ENCODE measurements at regions not wholly inside any gene's neighbourhood (a gene's known extent, or its start where the extent isn't known, plus 50 kb on each side); places are given as distances from the start of the nearest gene placed in this dataset.
"Not testable (repeated sequence)": the region's sequence is repeated elsewhere in the genome, so short reads cannot be mapped to it uniquely, and the experiment has no call there.

- no peak for DNase-seq
- H3K27ac Mint-ChIP-seq = no peak overlapping the region
- peaks cover 32% of the 10 kb centered on the region for H3K27me3 Mint-ChIP-seq (ENCODE audit: low read depth)
- no peaks in the 10 kb centered on the region for H3K36me3 Mint-ChIP-seq (ENCODE audit: low read depth)
- CTCF ChIA-PET = no interaction called here
- no peak overlapping the region for H3K4me3 Mint-ChIP-seq
- intact Hi-C loops (cut with micrococcal nuclease) = no loop called here
- no peaks in the 10 kb centered on the region for H3K4me1 Mint-ChIP-seq (ENCODE audit: low read depth)
- H3K9me3 Mint-ChIP-seq = no peaks in the 10 kb centered on the region
Observed at GRCh38 chr12:65721541-65722190, 102.6 kb upstream of the HMGA2 start.

GRCh38 chr12:65725376-65725775, 98.9 kb upstream of the HMGA2 start:
- no peaks in the 10 kb centered on the region for H3K36me3 Mint-ChIP-seq (ENCODE audit: low read depth)
- H3K4me3 Mint-ChIP-seq = no peak overlapping the region
- CTCF ChIA-PET = interaction anchor here (0.7 kb wide), 1 partner anchor 412 kb away, joined by 3 read pairs; no protein-coding TSS in a partner anchor
- H3K27ac Mint-ChIP-seq = no peak overlapping the region
- H3K27me3 Mint-ChIP-seq (ENCODE audit: low read depth) = peaks cover 50% of the 10 kb centered on the region
- intact Hi-C loops (cut with micrococcal nuclease) = no loop called here
- peaks cover 8% of the 10 kb centered on the region for H3K4me1 Mint-ChIP-seq (ENCODE audit: low read depth)
- DNase-seq = no peak
- H3K9me3 Mint-ChIP-seq = no peaks in the 10 kb centered on the region

- CTCF ChIA-PET = no interaction called here
- no peak for DNase-seq
- H3K27me3 Mint-ChIP-seq (ENCODE audit: low read depth) = peaks cover 55% of the 10 kb centered on the region
- H3K27ac Mint-ChIP-seq = no peak overlapping the region
- no peak overlapping the region for H3K4me3 Mint-ChIP-seq
- H3K36me3 Mint-ChIP-seq (ENCODE audit: low read depth) = no peaks in the 10 kb centered on the region
- no peaks in the 10 kb centered on the region for H3K9me3 Mint-ChIP-seq
- intact Hi-C loops (cut with micrococcal nuclease) = no loop called here
- H3K4me1 Mint-ChIP-seq (ENCODE audit: low read depth) = peaks cover 8% of the 10 kb centered on the region
Observed at GRCh38 chr12:65728455-65728847, 95.8 kb upstream of the HMGA2 start.

GRCh38 chr12:65728848-65729793, 95.2 kb upstream of the HMGA2 start:
- DNase-seq = peak; percentile 6
- intact Hi-C loops (cut with micrococcal nuclease) = no loop called here
- Mint-ChIP-seq H3K36me3 (ENCODE audit: low read depth) (no peaks in the 10 kb centered on the region), H3K4me1 (ENCODE audit: low read depth) (peaks cover 8% of the 10 kb centered on the region), H3K4me3 (peak overlapping the region; percentile 18), H3K27ac (no peak overlapping the region), H3K27me3 (ENCODE audit: low read depth) (peaks cover 53% of the 10 kb centered on the region), H3K9me3 (no peaks in the 10 kb centered on the region)
- CTCF ChIA-PET = no interaction called here

- intact Hi-C loops (cut with micrococcal nuclease) = no loop called here
- Mint-ChIP-seq H3K27ac (no peak overlapping the region), H3K4me1 (ENCODE audit: low read depth) (peaks cover 8% of the 10 kb centered on the region), H3K4me3 (no peak overlapping the region), H3K27me3 (ENCODE audit: low read depth) (peaks cover 43% of the 10 kb centered on the region), H3K36me3 (ENCODE audit: low read depth) (no peaks in the 10 kb centered on the region), H3K9me3 (no peaks in the 10 kb centered on the region)
- CTCF ChIA-PET = no interaction called here
- no peak for DNase-seq
Observed at GRCh38 chr12:65731771-65732170, 92.5 kb upstream of the HMGA2 start.

GRCh38 chr12:65733643-65734042, 90.6 kb upstream of the HMGA2 start:
- H3K27ac Mint-ChIP-seq; DNase-seq; H3K4me1 Mint-ChIP-seq (ENCODE audit: low read depth); intact Hi-C loops (cut with micrococcal nuclease); H3K4me3 Mint-ChIP-seq; H3K9me3 Mint-ChIP-seq; H3K36me3 Mint-ChIP-seq (ENCODE audit: low read depth): not testable (repeated sequence)
- CTCF ChIA-PET = interaction anchor here (0.6 kb wide), 1 partner anchor 99 kb away, joined by 3 read pairs; no protein-coding TSS in a partner anchor
- H3K27me3 Mint-ChIP-seq (ENCODE audit: low read depth) = peaks cover 34% of the 10 kb centered on the region

- no peak overlapping the region for H3K4me3 Mint-ChIP-seq
- H3K27me3 Mint-ChIP-seq (ENCODE audit: low read depth) = peaks cover 29% of the 10 kb centered on the region
- no peak for DNase-seq
- CTCF ChIA-PET = no interaction called here
- no peak overlapping the region for H3K27ac Mint-ChIP-seq
- peaks cover 3% of the 10 kb centered on the region for H3K4me1 Mint-ChIP-seq (ENCODE audit: low read depth)
- H3K9me3 Mint-ChIP-seq = no peaks in the 10 kb centered on the region
- intact Hi-C loops (cut with micrococcal nuclease) = no loop called here
- H3K36me3 Mint-ChIP-seq (ENCODE audit: low read depth) = no peaks in the 10 kb centered on the region
Observed at GRCh38 chr12:65734226-65734625, 90.1 kb upstream of the HMGA2 start.

- Mint-ChIP-seq H3K27me3 (ENCODE audit: low read depth) (peaks cover 16% of the 10 kb centered on the region), H3K4me1 (ENCODE audit: low read depth) (peaks cover 11% of the 10 kb centered on the region), H3K36me3 (ENCODE audit: low read depth) (no peaks in the 10 kb centered on the region), H3K9me3 (no peaks in the 10 kb centered on the region), H3K4me3 (no peak overlapping the region), H3K27ac (no peak overlapping the region)
- intact Hi-C loops (cut with micrococcal nuclease) = loop anchor here (2.0 to 5.0 kb wide), 3 partner anchors 17 to 88 kb away; no protein-coding TSS in a partner anchor
- DNase-seq = no peak
- CTCF ChIA-PET = interaction anchor here (0.6 to 0.7 kb wide), 2 partner anchors 221 to 467 kb away, joined by 3 read pairs; no protein-coding TSS in a partner anchor
Observed at GRCh38 chr12:65739606-65740005, 84.7 kb upstream of the HMGA2 start.

- H3K4me3 Mint-ChIP-seq = peak overlapping the region; percentile 62
- CTCF ChIA-PET = no interaction called here
- H3K4me1 Mint-ChIP-seq (ENCODE audit: low read depth) = peaks cover 11% of the 10 kb centered on the region
- H3K36me3 Mint-ChIP-seq (ENCODE audit: low read depth) = no peaks in the 10 kb centered on the region
- H3K27ac Mint-ChIP-seq = no peak overlapping the region
- H3K27me3 Mint-ChIP-seq (ENCODE audit: low read depth) = peaks cover 23% of the 10 kb centered on the region
- DNase-seq = no peak
- intact Hi-C loops (cut with micrococcal nuclease) = loop anchor here (2.0 to 5.0 kb wide), 3 partner anchors 16 to 87 kb away; no protein-coding TSS in a partner anchor
- H3K9me3 Mint-ChIP-seq = no peaks in the 10 kb centered on the region
Observed at GRCh38 chr12:65740506-65740872, 83.8 kb upstream of the HMGA2 start.

- Mint-ChIP-seq H3K27ac (no peak overlapping the region), H3K4me3 (peak overlapping the region; percentile 62), H3K36me3 (ENCODE audit: low read depth) (no peaks in the 10 kb centered on the region), H3K27me3 (ENCODE audit: low read depth) (peaks cover 25% of the 10 kb centered on the region), H3K4me1 (ENCODE audit: low read depth) (peaks cover 11% of the 10 kb centered on the region), H3K9me3 (no peaks in the 10 kb centered on the region)
- DNase-seq = peak; percentile 70
- intact Hi-C loops (cut with micrococcal nuclease) = loop anchor here (2.0 to 5.0 kb wide), 3 partner anchors 16 to 86 kb away; no protein-coding TSS in a partner anchor
- CTCF ChIA-PET = no interaction called here
Observed at GRCh38 chr12:65740873-65741600, 83.2 kb upstream of the HMGA2 start.

- H3K27ac Mint-ChIP-seq = no peak overlapping the region
- peaks cover 25% of the 10 kb centered on the region for H3K27me3 Mint-ChIP-seq (ENCODE audit: low read depth)
- H3K9me3 Mint-ChIP-seq = no peaks in the 10 kb centered on the region
- H3K36me3 Mint-ChIP-seq (ENCODE audit: low read depth) = no peaks in the 10 kb centered on the region
- peaks cover 11% of the 10 kb centered on the region for H3K4me1 Mint-ChIP-seq (ENCODE audit: low read depth)
- no peak for DNase-seq
- CTCF ChIA-PET = no interaction called here
- H3K4me3 Mint-ChIP-seq = peak overlapping the region; percentile 70
- intact Hi-C loops (cut with micrococcal nuclease) = loop anchor here (2.0 to 5.0 kb wide), 3 partner anchors 15 to 86 kb away; no protein-coding TSS in a partner anchor
Observed at GRCh38 chr12:65741656-65742017, 82.6 kb upstream of the HMGA2 start.

Data from activated naive CD4-positive, alpha-beta T cell treated with anti-CD3 and anti-CD28 coated beads for 36 hours (primary cell).